ENCODE measurements at regions not wholly inside any gene's neighbourhood (a gene's known extent, or its start where the extent isn't known, plus 50 kb on each side); places are given as distances from the start of the nearest gene placed in this dataset.

DNA sequence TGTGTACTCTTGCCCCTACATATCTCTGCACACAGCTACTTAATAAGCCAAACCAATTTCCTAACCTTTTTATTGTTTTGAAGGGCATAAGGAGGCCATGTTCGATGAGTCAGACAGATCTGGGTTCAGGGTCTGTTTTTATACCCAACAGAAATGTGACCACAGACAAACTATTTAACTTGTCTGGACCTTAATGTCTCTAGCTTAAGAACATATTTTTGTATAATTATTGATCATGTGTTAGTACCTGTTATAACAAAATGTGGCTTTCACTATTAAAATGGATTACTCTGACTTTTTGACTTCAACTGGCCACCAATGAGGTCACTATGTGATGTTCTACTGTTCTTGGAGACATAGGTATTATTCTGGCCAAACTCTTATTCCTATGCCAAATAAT, 507.8 kb upstream of the USP24 start:
- Histone ChIP-seq H3K36me3 (ENCODE audit: control insufficient read depth in 4 of 4, insufficient read depth in 4 of 4, low read length in 3 of 4) (no peaks in the 10 kb centered on the region), H3K4me3 (ENCODE audit: control insufficient read depth in 1 of 7, extremely low read depth in 1 of 7, insufficient read depth in 4 of 7, low read depth in 2 of 7, low read length in 6 of 7) (no peak overlapping the region), H3K27me3 (replicated peaks in 2 of 5; ENCODE audit: control insufficient read depth in 4 of 5, insufficient read depth in 5 of 5, low read length in 4 of 5) (peaks cover 0 to 13% (median 0%) of the 10 kb centered on the region in 5 experiments), H3K9me3 (ENCODE audit: control extremely low read depth in 1 of 5, control insufficient read depth in 4 of 5, insufficient read depth in 2 of 5, low read depth in 1 of 5, low read length in 4 of 5) (no peaks in the 10 kb centered on the region), H3K27ac (ENCODE audit: insufficient read depth in 1 of 2, low read depth in 1 of 2, low read length in 2 of 2, poor library complexity in 1 of 2, severe bottlenecking in 2 of 2) (no peak overlapping the region), H3K4me1 (ENCODE audit: control extremely low read depth in 1 of 4, control insufficient read depth in 4 of 4, insufficient read depth in 4 of 4, low read length in 3 of 4) (no peaks in the 10 kb centered on the region)
- DNase-seq: no peak
- ChIA-PET CTCF (no interaction called here), POLR2A (no interaction called here)
- no CpG with 5 or more reads among the region's 1 CpG for WGBS (ENCODE audit: insufficient coverage)

DNA sequence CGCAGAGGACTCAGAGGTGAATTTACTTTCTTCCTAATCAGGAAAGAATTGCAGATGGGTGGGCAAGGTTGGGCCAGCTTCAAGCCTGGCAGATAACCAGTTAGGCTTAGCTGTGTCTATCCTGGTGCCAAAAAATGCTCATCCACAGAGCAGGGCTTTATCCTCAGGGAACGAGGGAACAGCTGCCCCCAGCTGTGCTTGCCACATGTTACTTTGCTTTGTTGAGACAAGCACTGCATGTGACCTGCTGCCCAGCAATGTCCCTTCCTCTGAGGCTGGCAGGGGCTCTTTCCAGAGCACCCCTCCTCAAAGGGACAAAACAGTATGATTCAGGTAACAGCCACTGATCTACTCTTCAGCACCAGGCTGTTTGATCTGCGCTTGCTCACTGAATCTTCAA, 505.1 kb upstream of the USP24 start:
- H3K4me1 ChIP-seq (ENCODE audit: control extremely low read depth in 1 of 4, control insufficient read depth in 4 of 4, insufficient read depth in 4 of 4, low read length in 3 of 4): no peaks in the 10 kb centered on the region
- DNase-seq: no peak

DNA sequence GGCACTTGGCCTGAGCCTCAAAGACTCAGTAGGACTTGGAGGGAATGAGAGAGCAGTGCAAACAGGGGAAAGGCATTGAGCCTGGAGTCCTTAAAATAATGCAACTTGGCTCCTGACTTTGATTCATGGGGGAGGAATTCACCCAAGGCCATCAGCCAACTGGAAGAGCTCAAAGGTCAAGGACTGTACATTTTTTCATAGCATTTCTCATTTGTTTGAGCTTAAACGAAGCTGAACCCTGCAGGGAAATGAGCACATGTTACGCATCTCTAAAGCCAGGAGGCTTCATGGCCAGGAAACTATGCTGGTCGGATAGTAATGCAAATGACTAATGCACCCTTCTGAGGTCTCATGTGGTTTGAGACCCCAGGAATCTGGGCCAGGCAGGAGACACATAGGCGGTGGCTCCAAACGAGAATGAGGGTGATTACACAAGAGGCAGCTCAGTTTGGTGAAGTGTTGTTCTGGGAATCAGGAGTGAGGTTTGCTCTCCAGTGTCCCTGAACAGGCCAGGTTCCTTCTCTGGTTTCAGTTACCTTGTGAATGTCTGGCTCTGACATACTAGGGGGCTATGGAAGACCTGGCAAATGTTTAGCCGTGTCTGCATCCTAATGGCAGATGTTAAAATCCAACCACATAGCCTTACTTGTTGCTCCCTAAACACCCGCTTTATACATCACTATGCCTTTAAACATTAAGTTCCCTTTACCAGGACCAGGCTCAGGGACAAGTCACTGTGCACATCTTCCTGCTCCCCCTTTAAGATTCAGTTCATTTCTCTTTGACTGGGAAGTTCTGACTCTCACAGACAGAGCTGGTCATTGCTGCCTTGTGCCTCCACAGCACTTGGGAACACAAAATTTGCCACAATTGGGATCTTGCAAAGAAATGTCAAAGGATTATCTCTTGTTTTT, 503.9 kb upstream of the USP24 start:
- Histone ChIP-seq H3K9me3 (ENCODE audit: control extremely low read depth in 1 of 5, control insufficient read depth in 4 of 5, insufficient read depth in 2 of 5, low read depth in 1 of 5, low read length in 4 of 5) (no peaks in the 10 kb centered on the region), H3K4me3 (ENCODE audit: control insufficient read depth in 1 of 7, extremely low read depth in 1 of 7, insufficient read depth in 4 of 7, low read depth in 2 of 7, low read length in 6 of 7) (no peak overlapping the region), H3K4me1 (ENCODE audit: control extremely low read depth in 1 of 4, control insufficient read depth in 4 of 4, insufficient read depth in 4 of 4, low read length in 3 of 4) (no peaks in the 10 kb centered on the region), H3K27ac (ENCODE audit: insufficient read depth in 1 of 2, low read depth in 1 of 2, low read length in 2 of 2, poor library complexity in 1 of 2, severe bottlenecking in 2 of 2) (no peak overlapping the region), H3K27me3 (replicated peaks in 2 of 5; ENCODE audit: control insufficient read depth in 4 of 5, insufficient read depth in 5 of 5, low read length in 4 of 5) (peaks cover 0 to 13% (median 0%) of the 10 kb centered on the region in 5 experiments), H3K36me3 (ENCODE audit: control insufficient read depth in 4 of 4, insufficient read depth in 4 of 4, low read length in 3 of 4) (no peaks in the 10 kb centered on the region)
- ChIA-PET POLR2A (no interaction called here), CTCF (no interaction called here)
- 98% methylated on average over 6 of the region's 7 CpGs for WGBS (ENCODE audit: insufficient coverage)
- no peak for DNase-seq

More for the DNA sequence above, 505.1 kb upstream of the USP24 start:
- no peaks in the 10 kb centered on the region for H3K36me3 ChIP-seq (ENCODE audit: control insufficient read depth in 4 of 4, insufficient read depth in 4 of 4, low read length in 3 of 4)
- CTCF ChIA-PET: no interaction called here
- H3K4me3 ChIP-seq (ENCODE audit: control insufficient read depth in 1 of 7, extremely low read depth in 1 of 7, insufficient read depth in 4 of 7, low read depth in 2 of 7, low read length in 6 of 7): no peak overlapping the region
- peaks cover 0 to 10% (median 0%) of the 10 kb centered on the region in 5 experiments for H3K27me3 ChIP-seq (replicated peaks in 2 of 5; ENCODE audit: control insufficient read depth in 4 of 5, insufficient read depth in 5 of 5, low read length in 4 of 5)
- POLR2A ChIA-PET: no interaction called here
- no peaks in the 10 kb centered on the region for H3K9me3 ChIP-seq (ENCODE audit: control extremely low read depth in 1 of 5, control insufficient read depth in 4 of 5, insufficient read depth in 2 of 5, low read depth in 1 of 5, low read length in 4 of 5)
- H3K27ac ChIP-seq (ENCODE audit: insufficient read depth in 1 of 2, low read depth in 1 of 2, low read length in 2 of 2, poor library complexity in 1 of 2, severe bottlenecking in 2 of 2): no peak overlapping the region
- WGBS (ENCODE audit: insufficient coverage): 83% methylated on average over 2 of the region's 3 CpGs

DNA sequence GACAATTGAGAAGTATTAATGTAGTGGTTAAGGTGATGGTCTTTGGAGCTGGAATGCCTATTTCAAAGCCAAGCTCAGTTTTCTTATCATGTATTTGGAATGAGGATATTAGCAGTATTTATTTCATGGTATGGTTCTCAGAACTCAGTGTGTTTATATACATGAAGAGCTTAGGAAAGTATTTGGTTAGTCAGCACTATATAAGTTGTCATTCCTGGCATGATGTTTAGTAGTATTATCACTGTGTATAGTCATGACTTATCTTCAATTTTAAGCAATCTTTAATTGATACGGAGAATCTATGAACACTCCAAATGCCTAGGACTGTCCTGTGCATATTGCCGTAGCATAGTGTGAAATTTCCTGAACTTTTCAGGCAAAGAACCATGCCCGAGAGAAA, 501.9 kb upstream of the USP24 start:
- WGBS (ENCODE audit: insufficient coverage): 100% methylated on average over 3 of the region's 3 CpGs
- Histone ChIP-seq H3K9me3 (ENCODE audit: control extremely low read depth in 1 of 5, control insufficient read depth in 4 of 5, insufficient read depth in 2 of 5, low read depth in 1 of 5, low read length in 4 of 5) (peaks cover 0 to 1% (median 0%) of the 10 kb centered on the region in 5 experiments), H3K27ac (ENCODE audit: insufficient read depth in 1 of 2, low read depth in 1 of 2, low read length in 2 of 2, poor library complexity in 1 of 2, severe bottlenecking in 2 of 2) (no peak overlapping the region), H3K4me1 (ENCODE audit: control extremely low read depth in 1 of 4, control insufficient read depth in 4 of 4, insufficient read depth in 4 of 4, low read length in 3 of 4) (no peaks in the 10 kb centered on the region), H3K4me3 (ENCODE audit: control insufficient read depth in 1 of 7, extremely low read depth in 1 of 7, insufficient read depth in 4 of 7, low read depth in 2 of 7, low read length in 6 of 7) (no peak overlapping the region), H3K36me3 (ENCODE audit: control insufficient read depth in 4 of 4, insufficient read depth in 4 of 4, low read length in 3 of 4) (no peaks in the 10 kb centered on the region), H3K27me3 (replicated peaks in 2 of 5; ENCODE audit: control insufficient read depth in 4 of 5, insufficient read depth in 5 of 5, low read length in 4 of 5) (peaks cover 0 to 11% (median 0%) of the 10 kb centered on the region in 5 experiments)
- ChIA-PET CTCF (no interaction called here), POLR2A (no interaction called here)
- DNase-seq: no peak

DNA sequence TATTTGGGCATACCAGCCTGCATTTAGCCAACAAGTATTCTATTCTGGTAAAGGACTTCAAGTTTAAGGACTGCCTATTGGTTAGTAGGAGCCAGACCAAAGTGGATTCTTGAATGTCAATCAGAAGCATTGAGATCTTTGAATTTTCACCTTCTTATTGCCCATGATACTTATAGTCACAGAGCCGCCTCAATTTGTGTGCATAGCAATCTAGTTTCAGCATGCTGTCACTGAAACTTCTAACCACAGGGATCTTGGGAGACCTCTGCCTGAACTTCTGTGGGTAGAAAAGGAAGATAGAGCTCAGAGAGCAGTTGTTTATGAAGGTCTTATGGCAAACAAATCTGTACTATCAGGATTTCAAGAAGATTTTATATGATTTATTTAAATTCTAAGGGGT, 501.4 kb upstream of the USP24 start:
- CTCF ChIA-PET: no interaction called here
- 75% methylated on average over 1 of the region's 1 CpG for WGBS (ENCODE audit: insufficient coverage)
- peaks cover 0 to 11% (median 0%) of the 10 kb centered on the region in 5 experiments for H3K27me3 ChIP-seq (replicated peaks in 2 of 5; ENCODE audit: control insufficient read depth in 4 of 5, insufficient read depth in 5 of 5, low read length in 4 of 5)
- no peak overlapping the region for H3K4me3 ChIP-seq (ENCODE audit: control insufficient read depth in 1 of 7, extremely low read depth in 1 of 7, insufficient read depth in 4 of 7, low read depth in 2 of 7, low read length in 6 of 7)
- no peaks in the 10 kb centered on the region for H3K4me1 ChIP-seq (ENCODE audit: control extremely low read depth in 1 of 4, control insufficient read depth in 4 of 4, insufficient read depth in 4 of 4, low read length in 3 of 4)
- H3K9me3 ChIP-seq (ENCODE audit: control extremely low read depth in 1 of 5, control insufficient read depth in 4 of 5, insufficient read depth in 2 of 5, low read depth in 1 of 5, low read length in 4 of 5): peaks cover 0 to 1% (median 0%) of the 10 kb centered on the region in 5 experiments
- no peak overlapping the region for H3K27ac ChIP-seq (ENCODE audit: insufficient read depth in 1 of 2, low read depth in 1 of 2, low read length in 2 of 2, poor library complexity in 1 of 2, severe bottlenecking in 2 of 2)
- no peak for DNase-seq
- H3K36me3 ChIP-seq (ENCODE audit: control insufficient read depth in 4 of 4, insufficient read depth in 4 of 4, low read length in 3 of 4): no peaks in the 10 kb centered on the region
- POLR2A ChIA-PET: no interaction called here

DNA sequence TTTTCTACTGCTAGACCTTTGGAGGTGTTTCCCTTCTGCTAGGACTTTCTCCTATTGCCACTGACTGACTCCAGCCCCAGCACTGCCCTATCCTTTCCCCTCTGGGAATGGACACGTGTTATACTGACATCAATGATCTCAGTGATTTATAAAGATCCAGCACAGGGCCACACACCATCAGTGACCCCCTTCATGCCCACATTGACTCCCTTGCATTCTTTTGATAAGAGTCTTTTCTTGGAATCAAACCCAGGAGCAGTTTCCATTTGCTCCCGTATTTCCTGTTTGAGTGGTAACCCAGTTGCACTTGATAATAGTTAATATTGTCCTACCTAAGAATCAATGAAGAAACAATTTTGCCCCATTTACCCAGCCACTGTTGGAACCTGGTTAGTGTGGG, 501.0 kb upstream of the USP24 start:
- DNase-seq: no peak
- 100% methylated on average over 1 of the region's 2 CpGs for WGBS (ENCODE audit: insufficient coverage)
- H3K27me3 ChIP-seq (replicated peaks in 2 of 5; ENCODE audit: control insufficient read depth in 4 of 5, insufficient read depth in 5 of 5, low read length in 4 of 5): peaks cover 0 to 11% (median 0%) of the 10 kb centered on the region in 5 experiments
- no peaks in the 10 kb centered on the region for H3K36me3 ChIP-seq (ENCODE audit: control insufficient read depth in 4 of 4, insufficient read depth in 4 of 4, low read length in 3 of 4)
- no peak overlapping the region for H3K27ac ChIP-seq (ENCODE audit: insufficient read depth in 1 of 2, low read depth in 1 of 2, low read length in 2 of 2, poor library complexity in 1 of 2, severe bottlenecking in 2 of 2)
- no peak overlapping the region for H3K4me3 ChIP-seq (ENCODE audit: control insufficient read depth in 1 of 7, extremely low read depth in 1 of 7, insufficient read depth in 4 of 7, low read depth in 2 of 7, low read length in 6 of 7)
- ChIA-PET POLR2A (no interaction called here), CTCF (no interaction called here)
- H3K9me3 ChIP-seq (ENCODE audit: control extremely low read depth in 1 of 5, control insufficient read depth in 4 of 5, insufficient read depth in 2 of 5, low read depth in 1 of 5, low read length in 4 of 5): peaks cover 0 to 1% (median 0%) of the 10 kb centered on the region in 5 experiments
- H3K4me1 ChIP-seq (ENCODE audit: control extremely low read depth in 1 of 4, control insufficient read depth in 4 of 4, insufficient read depth in 4 of 4, low read length in 3 of 4): no peaks in the 10 kb centered on the region

DNA sequence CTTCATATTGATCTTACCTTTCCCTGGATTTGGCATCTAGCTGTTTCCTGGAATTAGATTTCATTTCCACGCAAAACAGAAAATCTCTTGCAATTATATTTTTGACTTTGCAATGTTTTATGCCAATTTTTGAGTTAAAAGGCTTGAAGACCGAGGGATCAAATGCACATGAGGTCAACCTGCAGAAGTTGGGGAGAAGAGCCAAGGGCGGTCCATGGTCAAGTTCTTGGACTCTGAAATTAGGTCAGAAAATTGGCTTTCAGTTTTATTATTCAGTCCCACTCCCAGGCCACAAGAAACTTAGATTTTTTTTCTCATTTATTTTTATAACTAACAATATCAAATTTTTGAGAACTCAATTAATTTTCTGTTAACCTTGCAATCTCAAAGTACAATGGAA, 499.1 kb upstream of the USP24 start:
- CTCF ChIA-PET: no interaction called here
- H3K4me3 ChIP-seq (ENCODE audit: control insufficient read depth in 1 of 7, extremely low read depth in 1 of 7, insufficient read depth in 4 of 7, low read depth in 2 of 7, low read length in 6 of 7): no peak overlapping the region
- peaks cover 0 to 10% (median 0%) of the 10 kb centered on the region in 5 experiments for H3K27me3 ChIP-seq (replicated peaks in 2 of 5; ENCODE audit: control insufficient read depth in 4 of 5, insufficient read depth in 5 of 5, low read length in 4 of 5)
- POLR2A ChIA-PET: no interaction called here
- DNase-seq: no peak
- no peak overlapping the region for H3K27ac ChIP-seq (ENCODE audit: insufficient read depth in 1 of 2, low read depth in 1 of 2, low read length in 2 of 2, poor library complexity in 1 of 2, severe bottlenecking in 2 of 2)
- 100% methylated on average over 2 of the region's 3 CpGs for WGBS (ENCODE audit: insufficient coverage)
- H3K36me3 ChIP-seq (ENCODE audit: control insufficient read depth in 4 of 4, insufficient read depth in 4 of 4, low read length in 3 of 4): no peaks in the 10 kb centered on the region
- H3K4me1 ChIP-seq (ENCODE audit: control extremely low read depth in 1 of 4, control insufficient read depth in 4 of 4, insufficient read depth in 4 of 4, low read length in 3 of 4): no peaks in the 10 kb centered on the region
- H3K9me3 ChIP-seq (ENCODE audit: control extremely low read depth in 1 of 5, control insufficient read depth in 4 of 5, insufficient read depth in 2 of 5, low read depth in 1 of 5, low read length in 4 of 5): peaks cover 0 to 1% (median 0%) of the 10 kb centered on the region in 5 experiments

All from common myeloid progenitor, CD34-positive (primary cell).